ENCODE measurements at regions not wholly inside any gene's neighbourhood (a gene's known extent, or its start where the extent isn't known, plus 50 kb on each side); places are given as distances from the start of the nearest gene placed in this dataset.

DNA sequence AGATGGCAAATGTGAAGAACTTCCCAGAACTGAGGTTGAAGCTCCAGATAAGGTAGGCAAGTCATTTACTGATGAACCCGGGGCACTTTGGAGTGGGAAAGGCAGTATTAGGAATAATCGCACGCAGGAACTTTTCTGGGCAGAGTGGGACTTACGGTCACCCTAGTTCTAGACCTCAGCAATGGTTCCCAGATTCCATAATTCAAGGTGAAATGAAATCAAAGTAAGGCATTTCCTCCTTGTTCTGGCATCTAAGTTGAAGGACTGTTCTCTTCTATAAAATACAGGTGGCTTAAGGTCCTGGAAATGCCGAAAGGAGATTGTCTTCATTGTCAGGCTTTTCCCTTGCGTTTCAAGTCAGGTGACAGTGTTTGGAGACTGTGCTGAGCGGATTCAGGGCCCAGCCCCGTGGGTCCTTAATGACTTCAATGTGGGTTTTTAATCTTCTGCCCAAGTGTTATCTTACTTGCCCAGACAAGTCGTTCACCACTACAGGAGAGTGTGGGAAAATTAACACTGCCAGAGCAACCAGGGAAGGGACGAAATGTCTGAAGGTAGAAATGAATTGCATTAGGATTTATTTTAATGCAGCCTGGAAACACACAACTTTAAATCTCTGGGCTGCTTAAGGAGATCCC lies 52.1 kb upstream of the STOX2 start:
- no peak for DNase-seq (ENCODE audit: low spot score)

DNA sequence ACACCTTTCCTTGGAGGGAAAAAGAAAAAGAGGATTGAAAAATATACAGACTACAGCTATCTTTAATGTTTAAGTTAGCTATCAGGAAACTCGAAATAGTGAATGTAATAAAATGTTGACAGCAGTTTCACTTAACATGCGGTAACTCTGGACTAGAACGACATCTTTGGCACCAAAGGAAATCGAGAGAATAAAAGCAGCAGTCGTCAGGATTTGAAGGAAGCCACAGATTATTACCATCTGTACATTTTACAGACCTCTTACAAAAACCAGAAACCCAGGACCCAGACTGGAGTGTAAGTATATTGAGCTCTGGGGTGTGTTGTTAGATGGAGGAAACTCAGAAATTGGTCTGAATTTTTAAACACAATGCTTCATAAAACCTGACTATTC lies 51.6 kb upstream of the STOX2 start:
- DNase-seq (ENCODE audit: low spot score), result no peak

All from globus pallidus (tissue), 1 donor.